Activated naive CD8-positive, alpha-beta T cell treated with anti-CD3 and anti-CD28 coated beads, Interleukin-2, amount 10 ng/mL, durations not matched to agents 7 days and 5 days (primary cell): ENCODE measurements at regions not wholly inside any gene's neighbourhood (a gene's known extent, or its start where the extent isn't known, plus 50 kb on each side); places are given as distances from the start of the nearest gene placed in this dataset.
"Not testable (repeated sequence)": the region's sequence is repeated elsewhere in the genome, so short reads cannot be mapped to it uniquely, and the experiment has no call there.

ENCODE experiments used
- ATAC-seq: fragments of 150-1000 bp; cut with Tn5 transposase; one replicate; pipeline ENCODE4 v1.10.0; 2021; ENCODE audit warnings: low read depth, moderate library complexity
- POLR2A ChIA-PET: fragments of 350-600 bp; sonication (Branson Sonifier 250); formaldehyde crosslinking; loops from one replicate; lab custom pipeline; 2021; ENCODE audit warnings: antibody characterized with exemption; lab: Charles Lee
- DNase-seq: peaks from one replicate; pipeline ENCODE4 v3.0.0; 2021
- H3K27ac Mint-ChIP-seq: one replicate; pipeline ENCODE4 v1.8.0; 2022; ENCODE audit warnings: mild to moderate bottlenecking, mixed read lengths
- H3K27me3 Mint-ChIP-seq: one replicate; pipeline ENCODE4 v1.8.0; 2022; ENCODE audit warnings: mild to moderate bottlenecking, moderate library complexity, mixed read lengths
- H3K36me3 Mint-ChIP-seq: one replicate; pipeline ENCODE4 v1.8.0; 2021; ENCODE audit warnings: mild to moderate bottlenecking, mixed read lengths
- H3K4me1 Mint-ChIP-seq: one replicate; pipeline ENCODE4 v1.8.0; 2021; ENCODE audit warnings: mixed read lengths
- H3K4me3 Mint-ChIP-seq: one replicate; pipeline ENCODE4 v1.8.0; 2022; ENCODE audit warnings: mild to moderate bottlenecking, moderate library complexity, mixed read lengths
- H3K9me3 Mint-ChIP-seq: one replicate; pipeline ENCODE4 v1.8.0; 2021; ENCODE audit warnings: mixed read lengths

GRCh38 chr3:167012691-167013090 lies 367.4 kb downstream of the ZBBX start:
- H3K27me3 Mint-ChIP-seq = no peaks in the 10 kb centered on the region
- no peaks in the 10 kb centered on the region for H3K4me1 Mint-ChIP-seq
- DNase-seq (no peak), ATAC-seq (no peak)
- peaks cover 4% of the 10 kb centered on the region for H3K9me3 Mint-ChIP-seq
- no peak overlapping the region for H3K4me3 Mint-ChIP-seq
- POLR2A ChIA-PET = no interaction called here
- H3K36me3 Mint-ChIP-seq = no peaks in the 10 kb centered on the region
- no peak overlapping the region for H3K27ac Mint-ChIP-seq

GRCh38 chr3:167008791-167009190 lies 371.3 kb downstream of the ZBBX start:
- Mint-ChIP-seq H3K4me1 (no peaks in the 10 kb centered on the region), H3K9me3 (peaks cover 4% of the 10 kb centered on the region), H3K27ac (no peak overlapping the region), H3K4me3 (no peak overlapping the region), H3K27me3 (no peaks in the 10 kb centered on the region), H3K36me3 (no peaks in the 10 kb centered on the region)
- POLR2A ChIA-PET = no interaction called here
- no peak for DNase-seq
- ATAC-seq = no peak

- Mint-ChIP-seq H3K9me3 (peaks cover 1% of the 10 kb centered on the region), H3K27ac (no peak overlapping the region), H3K4me1 (no peaks in the 10 kb centered on the region), H3K4me3 (no peak overlapping the region), H3K27me3 (no peaks in the 10 kb centered on the region), H3K36me3 (no peaks in the 10 kb centered on the region)
- DNase-seq = no peak
- POLR2A ChIA-PET = no interaction called here
- no peak for ATAC-seq
Observed at GRCh38 chr3:167001374-167001773, 378.7 kb downstream of the ZBBX start.

GRCh38 chr3:166993015-166993630 lies 387.0 kb downstream of the ZBBX start:
- no peak for DNase-seq
- Mint-ChIP-seq H3K36me3 (no peaks in the 10 kb centered on the region), H3K27me3 (no peaks in the 10 kb centered on the region), H3K4me1 (no peaks in the 10 kb centered on the region), H3K27ac (no peak overlapping the region), H3K9me3 (peaks cover 1% of the 10 kb centered on the region), H3K4me3 (no peak overlapping the region)
- ATAC-seq = no peak
- POLR2A ChIA-PET = no interaction called here

- DNase-seq (no peak), ATAC-seq (no peak)
- Mint-ChIP-seq H3K9me3 (peaks cover 2% of the 10 kb centered on the region), H3K27me3 (no peaks in the 10 kb centered on the region), H3K4me1 (no peaks in the 10 kb centered on the region), H3K36me3 (no peaks in the 10 kb centered on the region), H3K4me3 (no peak overlapping the region), H3K27ac (no peak overlapping the region)
- POLR2A ChIA-PET = no interaction called here
Observed at GRCh38 chr3:166986000-166986399, 394.1 kb downstream of the ZBBX start.

GRCh38 chr3:166975796-166976195 lies 404.3 kb downstream of the ZBBX start:
- H3K9me3 Mint-ChIP-seq, H3K27me3 Mint-ChIP-seq, H3K4me1 Mint-ChIP-seq, H3K36me3 Mint-ChIP-seq, ATAC-seq, H3K27ac Mint-ChIP-seq, H3K4me3 Mint-ChIP-seq, DNase-seq, POLR2A ChIA-PET: not testable (repeated sequence)

- H3K9me3 Mint-ChIP-seq, H3K27me3 Mint-ChIP-seq, ATAC-seq, H3K4me3 Mint-ChIP-seq, POLR2A ChIA-PET, H3K4me1 Mint-ChIP-seq, DNase-seq, H3K36me3 Mint-ChIP-seq, H3K27ac Mint-ChIP-seq: not testable (repeated sequence)
Observed at GRCh38 chr3:166967714-166968113, 412.4 kb downstream of the ZBBX start.

GRCh38 chr3:166962911-166963310 lies 417.2 kb downstream of the ZBBX start:
- Mint-ChIP-seq H3K27ac (no peak overlapping the region), H3K4me1 (no peaks in the 10 kb centered on the region), H3K27me3 (no peaks in the 10 kb centered on the region), H3K36me3 (no peaks in the 10 kb centered on the region), H3K4me3 (no peak overlapping the region), H3K9me3 (peaks cover 2% of the 10 kb centered on the region)
- DNase-seq = no peak
- no peak for ATAC-seq
- POLR2A ChIA-PET = no interaction called here

- ATAC-seq (no peak), DNase-seq (no peak)
- H3K9me3 Mint-ChIP-seq = peaks cover 9% of the 10 kb centered on the region
- H3K36me3 Mint-ChIP-seq = no peaks in the 10 kb centered on the region
- no peaks in the 10 kb centered on the region for H3K27me3 Mint-ChIP-seq
- no peaks in the 10 kb centered on the region for H3K4me1 Mint-ChIP-seq
- H3K4me3 Mint-ChIP-seq = no peak overlapping the region
- H3K27ac Mint-ChIP-seq = no peak overlapping the region
- POLR2A ChIA-PET = no interaction called here
Observed at GRCh38 chr3:166957121-166957520, 423.0 kb downstream of the ZBBX start.

- Mint-ChIP-seq H3K36me3 (no peaks in the 10 kb centered on the region), H3K27me3 (no peaks in the 10 kb centered on the region), H3K4me3 (no peak overlapping the region), H3K9me3 (peaks cover 14% of the 10 kb centered on the region), H3K27ac (no peak overlapping the region), H3K4me1 (no peaks in the 10 kb centered on the region)
- DNase-seq = no peak
- ATAC-seq = no peak
- POLR2A ChIA-PET = no interaction called here
Observed at GRCh38 chr3:166955201-166955939, 424.7 kb downstream of the ZBBX start.

GRCh38 chr3:166934879-166935278 lies 445.2 kb downstream of the ZBBX start:
- H3K27ac Mint-ChIP-seq = no peak overlapping the region
- H3K9me3 Mint-ChIP-seq = peaks cover 3% of the 10 kb centered on the region
- no peaks in the 10 kb centered on the region for H3K4me1 Mint-ChIP-seq
- no peaks in the 10 kb centered on the region for H3K27me3 Mint-ChIP-seq
- no peaks in the 10 kb centered on the region for H3K36me3 Mint-ChIP-seq
- DNase-seq (no peak), ATAC-seq (no peak)
- POLR2A ChIA-PET = no interaction called here
- H3K4me3 Mint-ChIP-seq = no peak overlapping the region

- ATAC-seq (no peak), DNase-seq (no peak)
- H3K36me3 Mint-ChIP-seq = no peaks in the 10 kb centered on the region
- no peaks in the 10 kb centered on the region for H3K27me3 Mint-ChIP-seq
- H3K4me1 Mint-ChIP-seq = no peaks in the 10 kb centered on the region
- H3K27ac Mint-ChIP-seq = no peak overlapping the region
- no peak overlapping the region for H3K4me3 Mint-ChIP-seq
- H3K9me3 Mint-ChIP-seq = peaks cover 14% of the 10 kb centered on the region
- POLR2A ChIA-PET = no interaction called here
Observed at GRCh38 chr3:166917437-166917836, 462.7 kb downstream of the ZBBX start.

- Mint-ChIP-seq H3K4me1 (no peaks in the 10 kb centered on the region), H3K4me3 (no peak overlapping the region), H3K27ac (no peak overlapping the region), H3K9me3 (peaks cover 5% of the 10 kb centered on the region), H3K36me3 (no peaks in the 10 kb centered on the region), H3K27me3 (no peaks in the 10 kb centered on the region)
- POLR2A ChIA-PET = no interaction called here
- no peak for ATAC-seq
- no peak for DNase-seq
Observed at GRCh38 chr3:166902374-166902773, 477.7 kb downstream of the ZBBX start.

GRCh38 chr3:166900866-166901577 lies 479.1 kb downstream of the ZBBX start:
- H3K4me1 Mint-ChIP-seq = no peaks in the 10 kb centered on the region
- no peak for DNase-seq
- no peaks in the 10 kb centered on the region for H3K27me3 Mint-ChIP-seq
- ATAC-seq = no peak
- no peak overlapping the region for H3K27ac Mint-ChIP-seq
- peaks cover 5% of the 10 kb centered on the region for H3K9me3 Mint-ChIP-seq
- no peak overlapping the region for H3K4me3 Mint-ChIP-seq
- POLR2A ChIA-PET = no interaction called here
- H3K36me3 Mint-ChIP-seq = no peaks in the 10 kb centered on the region
